ENCODE measurements at regions not wholly inside any gene's neighbourhood (a gene's known extent, or its start where the extent isn't known, plus 50 kb on each side); places are given as distances from the start of the nearest gene placed in this dataset.

- TF ChIP-seq POLR2A (IDR thresholded peaks at IDR 0.05) = no peak
- TF ChIP-seq, protein P1, sequence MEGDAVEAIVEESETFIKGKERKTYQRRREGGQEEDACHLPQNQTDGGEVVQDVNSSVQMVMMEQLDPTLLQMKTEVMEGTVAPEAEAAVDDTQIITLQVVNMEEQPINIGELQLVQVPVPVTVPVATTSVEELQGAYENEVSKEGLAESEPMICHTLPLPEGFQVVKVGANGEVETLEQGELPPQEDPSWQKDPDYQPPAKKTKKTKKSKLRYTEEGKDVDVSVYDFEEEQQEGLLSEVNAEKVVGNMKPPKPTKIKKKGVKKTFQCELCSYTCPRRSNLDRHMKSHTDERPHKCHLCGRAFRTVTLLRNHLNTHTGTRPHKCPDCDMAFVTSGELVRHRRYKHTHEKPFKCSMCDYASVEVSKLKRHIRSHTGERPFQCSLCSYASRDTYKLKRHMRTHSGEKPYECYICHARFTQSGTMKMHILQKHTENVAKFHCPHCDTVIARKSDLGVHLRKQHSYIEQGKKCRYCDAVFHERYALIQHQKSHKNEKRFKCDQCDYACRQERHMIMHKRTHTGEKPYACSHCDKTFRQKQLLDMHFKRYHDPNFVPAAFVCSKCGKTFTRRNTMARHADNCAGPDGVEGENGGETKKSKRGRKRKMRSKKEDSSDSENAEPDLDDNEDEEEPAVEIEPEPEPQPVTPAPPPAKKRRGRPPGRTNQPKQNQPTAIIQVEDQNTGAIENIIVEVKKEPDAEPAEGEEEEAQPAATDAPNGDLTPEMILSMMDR (IDR thresholded peaks at IDR 0.05) = no peak
- 82 to 89% methylated on average over 3 of the region's 3 CpGs for WGBS, 2 donors
- Histone ChIP-seq H3K27me3 (no peaks in the 10 kb centered on the region), H3K36me3 (ENCODE audit: low read depth, missing control alignments) (no peaks in the 10 kb centered on the region), H3K27ac (no peak overlapping the region), H3K4me1 (no peaks in the 10 kb centered on the region), H3K4me3 (no peak overlapping the region), H3K9me3 (no peaks in the 10 kb centered on the region)
- intact Hi-C loops (cut with DNase I; ENCODE audit: low total_unique reads) = no loop called here
- DNase-seq = no peak
Observed at GRCh38 chr13:58985845-58986244, 1177.9 kb downstream of the DIAPH3 start.

- Histone ChIP-seq H3K4me3 (no peak overlapping the region), H3K27me3 (no peaks in the 10 kb centered on the region), H3K9me3 (no peaks in the 10 kb centered on the region), H3K27ac (no peak overlapping the region), H3K36me3 (ENCODE audit: low read depth, missing control alignments) (no peaks in the 10 kb centered on the region), H3K4me1 (no peaks in the 10 kb centered on the region)
- no peak for TF ChIP-seq POLR2A (IDR thresholded peaks at IDR 0.05)
- TF ChIP-seq, protein P1 (IDR thresholded peaks at IDR 0.05) = no peak
- DNase-seq = no peak
- intact Hi-C loops (cut with DNase I; ENCODE audit: low total_unique reads) = no loop called here
- WGBS, 2 donors = 86 to 95% methylated on average over 1 of the region's 1 CpG
Observed at GRCh38 chr13:58989556-58989955, 1174.2 kb downstream of the DIAPH3 start.

DNA sequence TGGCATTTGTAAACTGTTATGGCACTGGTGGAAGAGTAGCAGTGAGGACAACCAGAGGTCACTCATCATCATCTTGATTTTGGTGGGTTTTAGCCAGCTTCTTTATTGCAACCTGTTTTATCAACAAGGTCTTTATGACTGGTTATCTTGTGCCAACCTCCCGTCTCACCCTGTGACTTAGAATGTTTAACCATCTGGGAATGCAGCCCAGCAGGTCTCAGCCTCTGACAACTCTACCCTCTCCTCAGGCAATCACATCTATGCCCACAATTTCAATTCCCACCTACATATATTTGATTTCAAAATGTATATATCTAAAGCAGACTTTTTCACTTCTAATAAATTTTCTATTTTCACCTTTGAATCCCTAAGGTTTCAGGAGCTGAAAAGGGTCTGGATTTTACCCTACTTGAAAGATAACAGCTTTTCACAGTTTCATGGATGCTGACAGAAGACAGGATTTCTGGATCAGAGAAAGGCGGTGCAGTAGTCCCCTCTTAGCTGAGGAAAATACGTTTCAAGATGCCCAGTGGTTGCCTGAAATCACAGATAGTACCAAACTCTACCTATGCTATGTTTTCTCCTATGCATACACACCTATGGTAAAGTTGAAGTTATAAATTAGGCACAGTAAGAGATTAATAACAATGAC lies 1171.8 kb downstream of the DIAPH3 start:
- Histone ChIP-seq H3K4me3 (no peak overlapping the region), H3K27me3 (no peaks in the 10 kb centered on the region), H3K27ac (no peak overlapping the region), H3K36me3 (ENCODE audit: low read depth, missing control alignments) (no peaks in the 10 kb centered on the region), H3K4me1 (no peaks in the 10 kb centered on the region), H3K9me3 (no peaks in the 10 kb centered on the region)
- no peak for DNase-seq
- TF ChIP-seq, protein P1 (IDR thresholded peaks at IDR 0.05) = no peak
- TF ChIP-seq POLR2A (IDR thresholded peaks at IDR 0.05) = no peak
- intact Hi-C loops (cut with DNase I; ENCODE audit: low total_unique reads) = no loop called here
- WGBS, 2 donors = 76 to 82% methylated on average over 3 of the region's 3 CpGs

DNA sequence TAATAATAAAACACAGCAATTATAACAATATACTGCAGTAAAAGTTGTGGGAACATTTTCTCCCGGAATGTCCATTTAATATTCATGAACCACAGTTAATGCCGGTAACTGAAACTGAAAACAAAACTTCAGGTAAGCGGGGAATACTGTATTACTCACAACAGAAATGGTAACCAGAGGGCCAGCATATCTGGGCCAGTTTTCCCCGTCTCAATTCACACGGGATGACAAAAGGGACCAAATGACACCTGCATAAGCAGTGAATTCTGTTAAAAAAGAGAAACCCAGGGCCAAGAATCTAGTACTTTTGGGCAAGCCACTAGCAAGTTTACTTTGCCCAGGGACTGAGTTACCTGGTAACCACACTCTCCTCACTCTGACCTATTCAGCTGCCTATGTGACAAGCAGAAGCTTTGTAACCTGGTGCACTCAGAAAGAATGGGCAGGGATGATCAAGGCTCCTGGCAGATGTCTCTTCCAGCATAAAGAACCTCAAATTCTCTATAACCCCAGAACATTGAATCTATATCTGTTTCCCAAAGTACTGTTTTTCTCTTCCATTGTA lies 1171.2 kb downstream of the DIAPH3 start:
- intact Hi-C loops (cut with DNase I; ENCODE audit: low total_unique reads) = no loop called here
- TF ChIP-seq POLR2A (IDR thresholded peaks at IDR 0.05) = no peak
- TF ChIP-seq, protein P1 (IDR thresholded peaks at IDR 0.05) = no peak
- WGBS, 2 donors = 93 to 97% methylated on average over 5 of the region's 5 CpGs
- no peak for DNase-seq
- Histone ChIP-seq H3K9me3 (no peaks in the 10 kb centered on the region), H3K27ac (no peak overlapping the region), H3K4me3 (no peak overlapping the region), H3K27me3 (no peaks in the 10 kb centered on the region), H3K4me1 (no peaks in the 10 kb centered on the region), H3K36me3 (ENCODE audit: low read depth, missing control alignments) (no peaks in the 10 kb centered on the region)

GRCh38 chr13:58994077-58994476 lies 1169.7 kb downstream of the DIAPH3 start:
- no peak for DNase-seq
- TF ChIP-seq POLR2A (IDR thresholded peaks at IDR 0.05) = no peak
- TF ChIP-seq, protein P1 (IDR thresholded peaks at IDR 0.05) = no peak
- H3K27ac ChIP-seq = no peak overlapping the region
- WGBS, 2 donors = 80 to 84% methylated on average over 4 of the region's 4 CpGs
- no peak overlapping the region for H3K4me3 ChIP-seq
- no peaks in the 10 kb centered on the region for H3K9me3 ChIP-seq
- no peaks in the 10 kb centered on the region for H3K4me1 ChIP-seq
- no peaks in the 10 kb centered on the region for H3K36me3 ChIP-seq (ENCODE audit: low read depth, missing control alignments)
- no peaks in the 10 kb centered on the region for H3K27me3 ChIP-seq
- intact Hi-C loops (cut with DNase I; ENCODE audit: low total_unique reads) = no loop called here
